ENCODE measurements at regions not wholly inside any gene's neighbourhood (a gene's known extent, or its start where the extent isn't known, plus 50 kb on each side); places are given as distances from the start of the nearest gene placed in this dataset.

DNA sequence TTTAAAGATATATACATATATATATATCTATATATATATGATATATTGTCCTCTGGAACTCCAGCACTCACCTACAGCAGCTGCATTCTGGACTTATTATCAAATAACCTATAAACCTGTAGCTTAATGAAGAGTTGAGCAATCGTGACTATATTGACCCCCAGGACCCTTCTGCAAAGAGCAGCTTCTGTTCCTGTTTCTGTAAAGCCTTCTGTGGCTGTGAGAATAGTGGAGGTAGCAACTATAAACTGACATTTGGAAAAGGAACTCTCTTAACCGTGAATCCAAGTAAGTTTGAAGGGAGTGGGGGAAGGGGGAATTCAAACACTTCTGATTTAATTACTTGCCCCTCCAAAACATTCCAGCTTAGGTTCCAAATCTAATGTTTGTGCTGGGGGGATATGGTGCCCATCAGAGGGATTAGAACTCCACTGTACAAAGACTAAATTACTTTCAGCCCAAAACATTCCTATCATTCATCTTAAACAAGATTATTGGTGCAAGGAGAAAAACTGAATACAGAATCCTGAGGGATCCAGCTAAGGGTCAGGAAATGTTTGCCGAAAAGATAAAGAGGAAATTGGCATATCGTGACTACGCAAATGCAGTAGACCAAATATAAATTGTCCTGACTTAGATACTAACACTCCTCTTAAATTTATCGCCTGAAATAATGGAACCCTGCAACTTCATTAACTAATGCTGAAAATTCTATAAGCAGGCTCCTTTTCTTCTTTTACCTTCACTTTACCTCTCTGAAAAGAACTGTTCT lies 106.1 kb downstream of the DAD1 start:
- H3K36me3 ChIP-seq (ENCODE audit: control insufficient read depth in 2 of 2, extremely low read depth in 1 of 2, insufficient read depth in 2 of 2, low read length in 2 of 2) = no peaks in the 10 kb centered on the region
- H3K4me2 ChIP-seq (ENCODE audit: control insufficient read depth, extremely low read depth, insufficient read depth, low read depth, low read length) = no peak overlapping the region
- no peak overlapping the region for H2AFZ ChIP-seq (ENCODE audit: control insufficient read depth, low read length)
- TF ChIP-seq, protein P1, sequence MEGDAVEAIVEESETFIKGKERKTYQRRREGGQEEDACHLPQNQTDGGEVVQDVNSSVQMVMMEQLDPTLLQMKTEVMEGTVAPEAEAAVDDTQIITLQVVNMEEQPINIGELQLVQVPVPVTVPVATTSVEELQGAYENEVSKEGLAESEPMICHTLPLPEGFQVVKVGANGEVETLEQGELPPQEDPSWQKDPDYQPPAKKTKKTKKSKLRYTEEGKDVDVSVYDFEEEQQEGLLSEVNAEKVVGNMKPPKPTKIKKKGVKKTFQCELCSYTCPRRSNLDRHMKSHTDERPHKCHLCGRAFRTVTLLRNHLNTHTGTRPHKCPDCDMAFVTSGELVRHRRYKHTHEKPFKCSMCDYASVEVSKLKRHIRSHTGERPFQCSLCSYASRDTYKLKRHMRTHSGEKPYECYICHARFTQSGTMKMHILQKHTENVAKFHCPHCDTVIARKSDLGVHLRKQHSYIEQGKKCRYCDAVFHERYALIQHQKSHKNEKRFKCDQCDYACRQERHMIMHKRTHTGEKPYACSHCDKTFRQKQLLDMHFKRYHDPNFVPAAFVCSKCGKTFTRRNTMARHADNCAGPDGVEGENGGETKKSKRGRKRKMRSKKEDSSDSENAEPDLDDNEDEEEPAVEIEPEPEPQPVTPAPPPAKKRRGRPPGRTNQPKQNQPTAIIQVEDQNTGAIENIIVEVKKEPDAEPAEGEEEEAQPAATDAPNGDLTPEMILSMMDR (optimal IDR thresholded peaks at IDR 0.05 in 1 of 3, IDR thresholded peaks at IDR 0.05 in 1 of 3, conservative IDR thresholded peaks at IDR 0.05 in 1 of 3; ENCODE audit: extremely low read depth in 1 of 3, insufficient read depth in 2 of 3, low read length in 3 of 3) = no peak
- no peak for TF ChIP-seq EZH2 (IDR thresholded peaks at IDR 0.05; ENCODE audit: low read length)
- H4K20me1 ChIP-seq (ENCODE audit: control insufficient read depth, extremely low read depth, insufficient read depth, low read length) = no peaks in the 10 kb centered on the region
- H3K9me3 ChIP-seq (ENCODE audit: control insufficient read depth, low read depth, low read length) = no peaks in the 10 kb centered on the region
- no peaks in the 10 kb centered on the region for H3K79me2 ChIP-seq (ENCODE audit: control insufficient read depth, insufficient read depth, low read length)
- H3K4me1 ChIP-seq (ENCODE audit: control insufficient read depth, extremely low read depth, insufficient read depth, low read length) = peaks cover 5% of the 10 kb centered on the region
- H3K4me3 ChIP-seq (ENCODE audit: control insufficient read depth in 2 of 3, extremely low read depth in 1 of 3, insufficient read depth in 2 of 3, low read depth in 1 of 3, low read length in 3 of 3) = no peak overlapping the region
- H3K27ac ChIP-seq (ENCODE audit: control insufficient read depth, insufficient read depth, low read length) = no peak overlapping the region
- no peak overlapping the region for H3K9ac ChIP-seq (ENCODE audit: control insufficient read depth, extremely low read depth, insufficient read depth, low read length)
- H3K27me3 ChIP-seq (ENCODE audit: control insufficient read depth, extremely low read depth, insufficient read depth, low read length) = peaks cover 9% of the 10 kb centered on the region
- dilution Hi-C loops (cut with MboI; ENCODE audit: extremely low pct_ligation_motif_present, low sequenced_read_pairs) = no loop called here
- no peak for FAIRE-seq
- H3K9me1 ChIP-seq (ENCODE audit: control insufficient read depth, extremely low read depth, insufficient read depth, low read length) = no peaks in the 10 kb centered on the region
- DNase-seq (ENCODE audit: low read depth, low spot score) = no peak

DNA sequence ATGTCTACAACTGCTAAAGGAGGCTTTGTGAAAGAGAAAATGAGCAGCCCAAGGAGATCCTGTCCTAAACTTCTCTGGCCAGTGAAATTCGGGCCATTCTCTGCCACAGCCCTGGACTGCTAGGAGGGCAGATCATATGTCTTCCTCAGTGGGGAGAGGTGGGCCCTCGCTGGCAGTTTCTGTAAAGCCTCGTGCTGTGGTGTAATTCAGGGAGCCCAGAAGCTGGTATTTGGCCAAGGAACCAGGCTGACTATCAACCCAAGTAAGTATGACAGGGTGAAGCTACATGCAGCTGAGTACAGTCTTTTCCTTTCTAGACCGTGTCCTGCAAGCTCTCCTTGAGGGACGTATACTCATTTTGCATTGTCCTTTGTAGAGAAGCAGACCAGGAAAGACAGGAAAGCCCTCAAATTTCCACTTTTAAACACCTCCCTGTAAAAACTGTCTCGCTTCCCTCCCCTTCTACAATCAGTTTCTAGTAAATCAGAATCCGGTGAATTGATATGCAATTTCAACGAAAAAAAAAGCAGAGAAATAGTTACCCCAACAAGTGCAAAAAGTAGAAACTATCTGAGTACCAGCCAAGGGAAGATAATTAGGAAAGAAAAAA lies 106.8 kb downstream of the DAD1 start:
- Histone ChIP-seq H3K9ac (ENCODE audit: control insufficient read depth, extremely low read depth, insufficient read depth, low read length) (no peak overlapping the region), H2AFZ (ENCODE audit: control insufficient read depth, low read length) (no peak overlapping the region), H3K36me3 (ENCODE audit: control insufficient read depth in 2 of 2, extremely low read depth in 1 of 2, insufficient read depth in 2 of 2, low read length in 2 of 2) (no peaks in the 10 kb centered on the region), H3K27me3 (ENCODE audit: control insufficient read depth, extremely low read depth, insufficient read depth, low read length) (peaks cover 9% of the 10 kb centered on the region), H3K9me3 (ENCODE audit: control insufficient read depth, low read depth, low read length) (no peaks in the 10 kb centered on the region), H3K4me1 (ENCODE audit: control insufficient read depth, extremely low read depth, insufficient read depth, low read length) (peaks cover 5% of the 10 kb centered on the region), H3K27ac (ENCODE audit: control insufficient read depth, insufficient read depth, low read length) (no peak overlapping the region), H3K9me1 (ENCODE audit: control insufficient read depth, extremely low read depth, insufficient read depth, low read length) (no peaks in the 10 kb centered on the region), H4K20me1 (ENCODE audit: control insufficient read depth, extremely low read depth, insufficient read depth, low read length) (no peaks in the 10 kb centered on the region), H3K4me2 (ENCODE audit: control insufficient read depth, extremely low read depth, insufficient read depth, low read depth, low read length) (no peak overlapping the region), H3K4me3 (ENCODE audit: control insufficient read depth in 2 of 3, extremely low read depth in 1 of 3, insufficient read depth in 2 of 3, low read depth in 1 of 3, low read length in 3 of 3) (no peak overlapping the region), H3K79me2 (ENCODE audit: control insufficient read depth, insufficient read depth, low read length) (no peaks in the 10 kb centered on the region)
- TF ChIP-seq, protein P1 (optimal IDR thresholded peaks at IDR 0.05 in 1 of 3, IDR thresholded peaks at IDR 0.05 in 1 of 3, conservative IDR thresholded peaks at IDR 0.05 in 1 of 3; ENCODE audit: extremely low read depth in 1 of 3, insufficient read depth in 2 of 3, low read length in 3 of 3) = no peak
- TF ChIP-seq EZH2 (IDR thresholded peaks at IDR 0.05; ENCODE audit: low read length) = no peak
- DNase-seq (ENCODE audit: low read depth, low spot score) (no peak), FAIRE-seq (no peak)
- dilution Hi-C loops (cut with MboI; ENCODE audit: extremely low pct_ligation_motif_present, low sequenced_read_pairs) = no loop called here
